Activated naive CD4-positive, alpha-beta T cell treated with anti-CD3 and anti-CD28 coated beads, Interleukin-2, amount 10 ng/mL, durations not matched to agents 7 days and 5 days (primary cell): ENCODE measurements at regions not wholly inside any gene's neighbourhood (a gene's known extent, or its start where the extent isn't known, plus 50 kb on each side); places are given as distances from the start of the nearest gene placed in this dataset.

Experiments used
- CTCF ChIA-PET: fragments of 350-600 bp; sonication (Branson Sonifier 250); formaldehyde crosslinking; loops from one replicate; lab custom pipeline; 2021; ENCODE audit warnings: antibody characterized with exemption; lab: Charles Lee
- DNase-seq: peaks from one replicate; pipeline ENCODE4 v3.0.0-alpha.2; 2020
- H3K27ac Mint-ChIP-seq: one replicate; pipeline ENCODE4 v1.8.0; 2021; ENCODE audit warnings: mild to moderate bottlenecking, moderate library complexity, mixed read lengths
- H3K27me3 Mint-ChIP-seq: one replicate; pipeline ENCODE4 v1.8.0; 2021; ENCODE audit warnings: mild to moderate bottlenecking, mixed read lengths
- H3K36me3 Mint-ChIP-seq: one replicate; pipeline ENCODE4 v1.8.0; 2021; ENCODE audit warnings: mixed read lengths
- H3K4me1 Mint-ChIP-seq: one replicate; pipeline ENCODE4 v1.8.0; 2021; ENCODE audit warnings: mixed read lengths
- H3K4me3 Mint-ChIP-seq: one replicate; pipeline ENCODE4 v1.8.0; 2021; ENCODE audit warnings: mild to moderate bottlenecking, moderate library complexity, mixed read lengths
- H3K9me3 Mint-ChIP-seq: one replicate; pipeline ENCODE4 v1.8.0; 2021; ENCODE audit warnings: mixed read lengths

DNA sequence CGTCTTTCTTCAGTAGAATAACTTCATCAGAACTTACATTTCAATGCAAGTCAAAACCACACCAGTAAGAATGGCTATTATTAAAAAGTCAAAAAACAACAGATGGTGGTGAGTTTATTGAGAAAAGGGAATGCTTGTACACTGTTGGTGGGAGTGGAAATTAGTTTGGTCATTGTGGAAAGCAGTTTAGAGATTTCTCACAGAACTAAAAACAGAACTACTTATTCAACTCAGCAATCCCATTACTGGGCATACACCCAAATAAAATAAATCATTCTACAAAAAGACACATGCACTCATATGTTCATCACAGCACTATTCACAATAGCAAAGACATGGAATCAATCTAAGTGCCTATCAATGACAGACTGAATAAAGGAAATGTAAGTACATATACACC lies 231.2 kb downstream of the NHLRC3 start:
- H3K27me3 Mint-ChIP-seq: peaks cover 5% of the 10 kb centered on the region
- H3K4me1 Mint-ChIP-seq: no peaks in the 10 kb centered on the region
- CTCF ChIA-PET: interaction anchor here (0.8 kb wide), 1 partner anchor 124 kb away, joined by 3 read pairs; no protein-coding TSS in a partner anchor
- H3K9me3 Mint-ChIP-seq: no peaks in the 10 kb centered on the region
- no peak overlapping the region for H3K4me3 Mint-ChIP-seq
- H3K27ac Mint-ChIP-seq: no peak overlapping the region
- no peak for DNase-seq
- no peaks in the 10 kb centered on the region for H3K36me3 Mint-ChIP-seq

GRCh38 chr13:39272994-39273393 lies 234.7 kb downstream of the NHLRC3 start:
- Mint-ChIP-seq H3K27ac (no peak overlapping the region), H3K4me1 (no peaks in the 10 kb centered on the region), H3K4me3 (no peak overlapping the region), H3K36me3 (no peaks in the 10 kb centered on the region), H3K27me3 (peaks cover 9% of the 10 kb centered on the region), H3K9me3 (no peaks in the 10 kb centered on the region)
- CTCF ChIA-PET: no interaction called here
- DNase-seq: no peak

DNA sequence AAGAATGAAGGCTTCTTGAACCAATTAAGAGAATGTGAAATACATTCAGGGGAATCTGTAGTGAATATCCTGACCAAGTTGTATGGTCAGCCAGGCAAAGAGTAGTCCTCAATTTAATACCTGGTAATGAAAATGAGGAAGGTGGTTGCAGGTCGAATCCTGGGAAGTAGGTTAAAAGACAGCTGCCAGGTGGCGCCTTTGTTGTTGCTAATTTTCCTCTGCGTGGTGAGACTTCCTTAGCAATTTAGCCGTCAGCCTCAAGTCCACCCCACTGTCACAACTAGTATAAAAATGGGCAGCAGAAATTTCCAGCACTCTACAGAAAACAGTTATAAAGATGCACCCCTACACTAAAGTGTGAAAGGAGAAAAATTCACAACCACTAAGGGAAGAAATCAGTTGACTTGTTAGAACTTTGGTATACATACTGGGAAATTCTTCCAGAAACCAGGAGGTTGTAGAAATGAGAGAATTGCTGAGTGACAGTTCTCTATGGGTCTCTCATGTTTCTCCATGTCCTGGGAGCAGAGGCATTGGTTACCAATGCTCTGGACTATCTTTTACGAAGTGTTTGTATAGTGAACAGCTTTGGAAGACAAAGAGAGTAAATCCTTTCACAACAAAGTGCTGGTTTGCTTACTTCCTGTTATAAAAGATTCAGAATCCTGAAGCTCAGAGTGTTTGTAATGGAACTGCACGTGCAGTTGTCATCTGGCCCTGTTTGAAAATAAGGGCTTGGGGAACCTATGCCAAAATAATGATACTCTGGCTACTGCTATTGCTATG lies 235.9 kb downstream of the NHLRC3 start:
- Mint-ChIP-seq H3K4me1 (no peaks in the 10 kb centered on the region), H3K27ac (no peak overlapping the region), H3K9me3 (no peaks in the 10 kb centered on the region), H3K36me3 (no peaks in the 10 kb centered on the region), H3K27me3 (peaks cover 9% of the 10 kb centered on the region), H3K4me3 (no peak overlapping the region)
- CTCF ChIA-PET: interaction anchor here (1.2 kb wide), 1 partner anchor 339 kb away, joined by 4 read pairs; no protein-coding TSS in a partner anchor
- DNase-seq: no peak

DNA sequence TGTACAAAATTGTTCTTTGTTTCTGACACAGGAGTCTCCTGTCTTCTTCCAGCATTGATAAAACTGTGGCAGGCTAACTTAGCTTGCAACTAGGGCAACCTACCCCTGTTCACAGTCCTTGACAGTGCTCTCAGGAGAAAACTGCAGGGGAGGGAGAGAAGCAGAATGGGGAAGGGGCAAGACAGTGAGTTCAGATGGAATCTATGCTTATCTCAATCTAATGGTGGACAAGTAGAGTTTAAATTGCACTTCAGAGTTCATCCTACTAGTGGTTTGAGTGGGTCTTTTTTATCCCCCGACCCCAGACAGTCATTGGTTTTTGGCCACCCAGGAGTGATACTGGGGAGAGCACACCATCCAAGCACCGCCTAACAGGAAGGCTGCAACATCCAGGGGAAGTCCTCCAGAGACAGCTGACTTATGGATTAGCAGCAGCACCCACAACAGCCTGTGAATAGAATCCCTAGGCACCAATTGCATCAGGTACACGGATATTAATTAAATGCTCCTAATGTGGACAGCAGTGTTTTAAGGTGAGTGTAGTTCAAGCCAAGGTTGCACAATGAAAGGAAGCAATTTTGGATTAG lies 236.6 kb downstream of the NHLRC3 start:
- Mint-ChIP-seq H3K27me3 (peaks cover 11% of the 10 kb centered on the region), H3K27ac (no peak overlapping the region), H3K4me3 (no peak overlapping the region), H3K9me3 (no peaks in the 10 kb centered on the region), H3K36me3 (no peaks in the 10 kb centered on the region), H3K4me1 (no peaks in the 10 kb centered on the region)
- no peak for DNase-seq
- CTCF ChIA-PET: interaction anchor here (1.2 kb wide), 1 partner anchor 338 kb away, joined by 4 read pairs; no protein-coding TSS in a partner anchor

DNA sequence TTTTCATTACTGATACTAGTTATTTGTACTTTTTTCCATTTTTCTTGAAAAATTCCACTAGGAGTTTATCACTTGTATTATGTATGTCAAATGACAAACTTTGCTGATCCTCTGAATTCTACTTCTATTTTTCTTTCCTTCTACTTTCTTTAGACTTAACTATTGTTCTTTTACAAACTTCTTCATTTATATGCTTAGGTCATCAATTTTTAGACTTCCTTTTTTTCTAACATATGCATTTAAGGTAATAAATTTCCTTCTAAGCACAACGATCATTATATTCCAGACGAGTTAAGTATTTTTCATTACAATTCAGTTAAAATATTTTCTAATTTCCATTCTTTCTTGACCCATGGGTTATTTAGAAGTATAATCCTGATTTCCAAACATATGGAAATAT lies 240.8 kb downstream of the NHLRC3 start:
- H3K27ac Mint-ChIP-seq: no peak overlapping the region
- CTCF ChIA-PET: no interaction called here
- H3K9me3 Mint-ChIP-seq: no peaks in the 10 kb centered on the region
- no peak for DNase-seq
- H3K27me3 Mint-ChIP-seq: peaks cover 12% of the 10 kb centered on the region
- H3K36me3 Mint-ChIP-seq: no peaks in the 10 kb centered on the region
- H3K4me3 Mint-ChIP-seq: no peak overlapping the region
- H3K4me1 Mint-ChIP-seq: no peaks in the 10 kb centered on the region

- DNase-seq: no peak
- peaks cover under 1% of the 10 kb centered on the region for H3K9me3 Mint-ChIP-seq
- H3K36me3 Mint-ChIP-seq: no peaks in the 10 kb centered on the region
- CTCF ChIA-PET: no interaction called here
- H3K4me3 Mint-ChIP-seq: no peak overlapping the region
- peaks cover 7% of the 10 kb centered on the region for H3K27me3 Mint-ChIP-seq
- H3K27ac Mint-ChIP-seq: no peak overlapping the region
- H3K4me1 Mint-ChIP-seq: no peaks in the 10 kb centered on the region
These were observed 243.4 kb downstream of the NHLRC3 start for GRCh38 chr13:39281539-39282150.

GRCh38 chr13:39282400-39282972 lies 244.2 kb downstream of the NHLRC3 start:
- H3K4me1 Mint-ChIP-seq: no peaks in the 10 kb centered on the region
- H3K4me3 Mint-ChIP-seq: no peak overlapping the region
- CTCF ChIA-PET: no interaction called here
- peaks cover 7% of the 10 kb centered on the region for H3K9me3 Mint-ChIP-seq
- no peaks in the 10 kb centered on the region for H3K36me3 Mint-ChIP-seq
- H3K27ac Mint-ChIP-seq: no peak overlapping the region
- peaks cover 7% of the 10 kb centered on the region for H3K27me3 Mint-ChIP-seq
- no peak for DNase-seq

GRCh38 chr13:39283072-39283471 lies 244.8 kb downstream of the NHLRC3 start:
- no peaks in the 10 kb centered on the region for H3K36me3 Mint-ChIP-seq
- no peaks in the 10 kb centered on the region for H3K4me1 Mint-ChIP-seq
- H3K27ac Mint-ChIP-seq: no peak overlapping the region
- no peak for DNase-seq
- peaks cover 7% of the 10 kb centered on the region for H3K27me3 Mint-ChIP-seq
- H3K9me3 Mint-ChIP-seq: peaks cover 11% of the 10 kb centered on the region
- H3K4me3 Mint-ChIP-seq: no peak overlapping the region
- CTCF ChIA-PET: no interaction called here

DNA sequence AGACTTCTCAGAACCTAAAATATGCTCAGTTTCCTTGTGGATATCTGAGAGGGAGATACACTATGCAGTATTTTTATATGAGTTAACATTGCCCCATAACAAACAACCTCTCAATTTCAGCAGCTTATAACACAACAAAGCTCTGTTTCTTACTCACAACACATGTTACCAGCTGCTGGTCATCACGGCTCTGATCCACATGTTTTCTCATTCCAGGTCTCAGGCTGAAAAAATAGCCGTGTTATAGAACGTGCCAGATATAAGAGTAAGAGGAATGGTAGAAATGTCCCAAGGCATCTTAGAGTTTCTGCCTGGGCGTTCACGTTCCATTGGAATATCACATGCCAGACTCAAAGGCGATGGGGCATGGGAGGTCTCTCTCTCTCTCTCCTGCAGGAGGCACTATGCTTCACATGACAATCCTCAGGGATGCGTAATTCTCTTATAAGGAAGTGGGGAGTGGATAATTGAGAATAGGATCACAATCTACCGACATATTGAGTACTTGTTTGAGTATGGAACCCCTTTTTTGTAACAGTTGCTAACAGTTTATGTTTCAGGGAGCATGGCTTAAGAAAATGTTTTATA lies 246.6 kb downstream of the NHLRC3 start:
- no peak overlapping the region for H3K4me3 Mint-ChIP-seq
- no peak overlapping the region for H3K27ac Mint-ChIP-seq
- H3K4me1 Mint-ChIP-seq: no peaks in the 10 kb centered on the region

More for the DNA sequence above, 246.6 kb downstream of the NHLRC3 start:
- H3K9me3 Mint-ChIP-seq: peaks cover 11% of the 10 kb centered on the region
- CTCF ChIA-PET: interaction anchor here (0.7 kb wide), 1 partner anchor 224 kb away, joined by 3 read pairs; no protein-coding TSS in a partner anchor
- H3K27me3 Mint-ChIP-seq: peaks cover 5% of the 10 kb centered on the region
- H3K36me3 Mint-ChIP-seq: no peaks in the 10 kb centered on the region
- DNase-seq: no peak
